Ascending aorta (tissue), 2 donors: ENCODE measurements at regions not wholly inside any gene's neighbourhood (a gene's known extent, or its start where the extent isn't known, plus 50 kb on each side); places are given as distances from the start of the nearest gene placed in this dataset.

Source experiments
- DNase-seq, 2 donors: peaks; one replicate each; pipeline ENCODE4 v3.0.0-alpha.2; 2019; ENCODE audit warnings: low spot score in 2 of 2
- H3K27ac ChIP-seq, 2 donors: fragments of 200-600 bp; sonication (generic); one replicate each; pipeline ENCODE4 v1.5.1; 2016 to 2017; ENCODE audit warnings: mild to moderate bottlenecking in 1 of 2
- H3K27me3 ChIP-seq: fragments of 200-600 bp; sonication (generic); one replicate; pipeline ENCODE4 v1.5.1; 2017
- H3K36me3 ChIP-seq, 2 donors: fragments of 200-600 bp; sonication (generic); one replicate each; pipeline ENCODE4 v1.5.1; 2016
- H3K4me1 ChIP-seq, 2 donors: fragments of 200-600 bp; sonication (generic); one replicate each; pipeline ENCODE4 v1.5.1; 2016 to 2017; ENCODE audit warnings: mild to moderate bottlenecking in 1 of 2
- H3K4me3 ChIP-seq, 2 donors: fragments of 200-600 bp; sonication (generic); one replicate each; pipeline ENCODE4 v1.5.1; 2016 to 2017; ENCODE audit warnings: mild to moderate bottlenecking in 1 of 2
- H3K9me3 ChIP-seq, 2 donors: fragments of 200-600 bp; sonication (generic); one replicate each; pipeline ENCODE4 v1.5.1; 2016
- CTCF ChIP-seq, 3 experiments: fragments of 200-600 bp in 2 of 3; fragments of 450-650 bp in 1 of 3; sonication (generic) in 2 of 3; IDR thresholded peaks; one replicate each; pipeline ENCODE4 v1.5.1; 2016 to 2019; ENCODE audit warnings: antibody characterized with exemption in 3 of 3, mild to moderate bottlenecking in 1 of 3, moderate library complexity in 1 of 3
- intact Hi-C: fragments of 100-400 bp; cut with DNase I; formaldehyde crosslinking; loops from one replicate; pipeline ENCODE4 v1.15.1; 2023

GRCh38 chr14:101465795-101466448 lies 95.4 kb upstream of the DIO3 start:
- H3K27ac ChIP-seq = no peak overlapping the region
- H3K27me3 ChIP-seq = no peaks in the 10 kb centered on the region
- H3K36me3 ChIP-seq = no peaks in the 10 kb centered on the region
- intact Hi-C loops = no loop called here
- H3K4me1 ChIP-seq = no peaks in the 10 kb centered on the region
- no peak for TF ChIP-seq CTCF (IDR thresholded peaks at IDR 0.05)
- H3K9me3 ChIP-seq = no peaks in the 10 kb centered on the region
- DNase-seq = peak in 1 of 2 donors; percentile 31
- no peak overlapping the region for H3K4me3 ChIP-seq

- no peaks in the 10 kb centered on the region for H3K9me3 ChIP-seq
- no peaks in the 10 kb centered on the region for H3K27me3 ChIP-seq
- no peaks in the 10 kb centered on the region for H3K36me3 ChIP-seq
- no peaks in the 10 kb centered on the region for H3K4me1 ChIP-seq
- DNase-seq = peak in 1 of 2 donors; percentile 40
- no peak overlapping the region for H3K27ac ChIP-seq
- intact Hi-C loops = no loop called here
- no peak for TF ChIP-seq CTCF (IDR thresholded peaks at IDR 0.05)
- H3K4me3 ChIP-seq = no peak overlapping the region
Measured at GRCh38 chr14:101466456-101467180, 94.7 kb upstream of the DIO3 start.

- Histone ChIP-seq H3K36me3 (no peaks in the 10 kb centered on the region), H3K4me3 (no peak overlapping the region), H3K4me1 (no peaks in the 10 kb centered on the region), H3K9me3 (no peaks in the 10 kb centered on the region), H3K27me3 (no peaks in the 10 kb centered on the region), H3K27ac (no peak overlapping the region)
- TF ChIP-seq CTCF (IDR thresholded peaks at IDR 0.05) = no peak
- DNase-seq = peak in 1 of 2 donors; percentile 43
- intact Hi-C loops = no loop called here
Measured at GRCh38 chr14:101467181-101467926, 93.9 kb upstream of the DIO3 start.

GRCh38 chr14:101469382-101470247 lies 91.7 kb upstream of the DIO3 start:
- no peak overlapping the region for H3K4me3 ChIP-seq
- H3K4me1 ChIP-seq = no peaks in the 10 kb centered on the region
- TF ChIP-seq CTCF (IDR thresholded peaks at IDR 0.05) = no peak
- no peaks in the 10 kb centered on the region for H3K9me3 ChIP-seq
- peak in 1 of 2 donors; percentile 28 for DNase-seq
- no peaks in the 10 kb centered on the region for H3K27me3 ChIP-seq
- H3K27ac ChIP-seq = no peak overlapping the region
- intact Hi-C loops = no loop called here
- H3K36me3 ChIP-seq = no peaks in the 10 kb centered on the region

GRCh38 chr14:101470266-101470665 lies 91.0 kb upstream of the DIO3 start:
- no peak for TF ChIP-seq CTCF (IDR thresholded peaks at IDR 0.05)
- peak in 1 of 2 donors; percentile 56 for DNase-seq

More at GRCh38 chr14:101470266-101470665, 91.0 kb upstream of the DIO3 start:
- Histone ChIP-seq H3K4me1 (peaks cover under 1% of the 10 kb centered on the region in 2 donors), H3K27ac (no peak overlapping the region), H3K36me3 (no peaks in the 10 kb centered on the region), H3K4me3 (no peak overlapping the region), H3K9me3 (no peaks in the 10 kb centered on the region), H3K27me3 (no peaks in the 10 kb centered on the region)
- intact Hi-C loops = no loop called here
